DMS53 (cell line): ENCODE measurements at regions not wholly inside any gene's neighbourhood (a gene's known extent, or its start where the extent isn't known, plus 50 kb on each side); places are given as distances from the start of the nearest gene placed in this dataset.

ENCODE experiments used
- DNase-seq: peaks from one replicate; lab custom pipeline; 2025; lab: John Stamatoyannopoulos, UW

GRCh38 chr10:124227055-124227975 is 133.9 kb upstream of the CHST15 start:
- no peak for DNase-seq

DNA sequence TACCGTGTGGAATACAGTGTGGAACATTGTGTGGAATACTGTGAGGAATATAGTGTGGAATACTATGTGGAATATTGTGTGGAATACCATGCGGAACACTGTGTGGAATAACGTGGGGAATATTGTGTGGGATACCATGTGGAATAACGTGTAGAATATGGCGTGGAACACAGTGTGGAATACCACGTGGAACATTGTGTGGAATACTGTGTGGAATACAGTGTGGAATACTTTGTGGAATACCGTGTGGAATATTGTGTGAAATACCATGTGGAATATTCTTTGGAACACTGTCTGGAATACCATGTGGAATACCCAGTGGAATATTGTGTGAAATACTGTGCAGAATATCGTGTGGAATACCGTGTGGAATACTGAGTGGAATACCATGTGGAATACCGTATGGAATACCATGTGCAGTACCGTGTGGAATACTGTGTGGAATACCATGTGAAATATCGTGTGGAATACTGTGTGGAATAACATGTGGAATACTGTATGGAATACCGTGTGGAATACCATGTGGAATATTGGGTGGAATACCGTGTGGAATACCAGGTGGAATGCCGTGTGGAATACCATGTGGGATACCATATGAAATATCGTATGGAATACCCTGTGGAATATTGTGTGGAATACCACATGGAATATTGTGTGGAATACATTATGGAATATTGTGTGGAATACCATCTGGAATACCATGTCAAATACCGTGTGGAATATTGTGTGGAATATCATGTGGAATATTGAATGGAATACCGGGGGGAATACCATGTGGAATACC is 133.1 kb upstream of the CHST15 start:
- DNase-seq: no peak

GRCh38 chr10:124225467-124226270 is 132.3 kb upstream of the CHST15 start:
- DNase-seq: no peak

DNA sequence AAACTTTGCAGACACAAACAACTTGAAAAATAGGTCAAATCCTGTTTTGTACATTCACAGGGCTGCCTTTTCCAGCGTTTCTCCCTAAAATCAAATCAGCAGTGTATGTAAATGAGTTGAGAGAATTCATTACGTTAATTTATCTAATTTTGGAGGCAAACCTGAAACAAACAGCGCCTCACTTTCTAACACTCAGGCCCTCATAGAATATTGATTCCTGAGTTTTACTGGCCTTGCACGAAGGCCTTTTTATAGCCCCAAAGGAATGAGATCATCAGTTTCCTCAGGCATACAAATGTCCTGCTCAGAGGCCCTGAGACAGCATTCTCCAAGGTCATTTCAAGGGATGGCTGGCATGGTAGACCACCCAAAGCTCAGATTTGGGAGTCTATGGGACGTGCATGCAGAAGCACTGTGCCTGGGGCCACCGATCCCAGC is 131.7 kb upstream of the CHST15 start:
- DNase-seq: no peak

GRCh38 chr10:124224331-124225028 is 131.1 kb upstream of the CHST15 start:
- no peak for DNase-seq

DNA sequence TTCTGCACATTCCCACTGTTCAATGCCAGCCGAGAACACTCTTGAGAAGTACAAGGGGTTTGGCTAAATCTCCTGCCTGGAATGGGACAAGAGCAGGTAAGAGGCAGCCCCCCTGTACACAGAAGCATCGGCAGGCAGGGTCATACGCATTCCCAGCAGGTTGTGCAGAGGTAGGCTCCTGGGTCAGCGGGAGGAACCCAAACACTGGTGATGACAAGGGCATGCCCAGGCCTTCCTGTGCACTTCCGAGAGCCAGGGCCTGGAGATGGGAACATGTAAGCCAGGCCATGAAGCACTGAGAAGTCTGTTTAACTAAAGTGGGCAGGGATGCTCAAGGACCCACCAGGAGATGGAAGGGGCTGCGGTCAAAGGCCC is 130.3 kb upstream of the CHST15 start:
- DNase-seq: no peak

GRCh38 chr10:124222988-124223710 is 129.8 kb upstream of the CHST15 start:
- no peak for DNase-seq

GRCh38 chr10:124222318-124222987 is 129.1 kb upstream of the CHST15 start:
- DNase-seq: no peak

DNA sequence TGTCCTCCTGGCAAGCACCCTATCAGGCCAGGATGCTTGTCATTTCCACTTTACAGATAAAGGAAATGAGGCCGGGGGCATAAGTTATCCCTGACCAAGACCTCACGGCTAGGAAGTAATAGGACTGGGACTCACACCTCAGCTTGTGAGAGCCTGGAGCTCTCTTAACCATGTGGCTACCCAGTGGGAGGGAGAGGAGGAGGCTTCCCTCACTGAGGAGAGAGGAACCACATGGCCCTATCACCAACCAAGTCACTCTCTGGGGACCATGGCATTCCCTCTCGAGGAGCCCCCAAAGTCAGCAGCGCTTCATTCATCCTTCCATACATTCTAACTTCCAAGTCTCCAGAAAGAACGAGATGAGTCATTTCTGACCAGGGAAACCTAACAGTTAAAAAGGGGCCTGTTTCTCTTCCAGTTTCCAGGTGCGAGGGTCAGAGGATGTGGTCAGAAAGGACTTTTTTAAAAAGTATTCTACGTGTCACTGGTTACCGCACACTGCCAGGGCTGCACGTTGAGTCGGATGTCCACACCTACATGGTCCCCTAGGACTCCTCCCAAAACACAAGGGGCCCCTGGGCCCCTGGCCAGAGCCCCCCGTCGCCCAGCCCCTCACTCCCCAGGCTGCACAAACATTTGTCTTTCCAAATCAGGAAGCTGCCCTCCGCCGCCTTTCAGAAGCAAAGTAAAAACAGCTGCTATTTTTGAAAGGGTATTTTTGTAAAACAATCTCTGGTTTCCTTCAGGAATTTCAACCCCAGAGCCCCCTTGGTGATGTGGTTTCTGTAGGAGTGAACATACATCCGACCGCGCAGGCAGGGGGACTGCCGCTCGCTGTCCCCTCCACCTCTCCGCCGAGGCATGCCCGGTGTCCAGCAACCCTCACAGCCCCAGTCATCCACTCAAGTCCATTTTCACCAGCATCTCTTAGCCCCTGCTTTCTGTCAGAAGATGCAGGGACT is 128.2 kb upstream of the CHST15 start:
- no peak for DNase-seq

DNA sequence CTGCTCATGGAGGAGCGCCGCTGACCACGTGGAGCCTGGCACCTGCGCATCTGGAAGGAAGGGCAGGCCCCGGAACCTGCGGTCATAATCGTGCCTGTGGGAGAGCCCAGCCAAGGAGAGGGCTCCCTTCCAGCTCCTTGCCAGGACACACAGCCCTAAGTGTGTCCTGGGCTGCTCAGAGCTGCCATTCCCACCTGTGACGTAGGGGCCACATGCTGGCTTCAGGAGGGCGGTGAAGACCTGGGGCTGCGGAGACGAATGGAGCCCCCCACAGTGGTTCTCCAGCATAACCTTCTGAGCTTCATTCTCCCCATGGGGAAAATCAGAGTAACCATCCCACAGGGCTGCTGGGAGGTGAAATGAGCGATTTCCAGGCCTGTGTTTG is 127.6 kb upstream of the CHST15 start:
- DNase-seq: no peak

DNA sequence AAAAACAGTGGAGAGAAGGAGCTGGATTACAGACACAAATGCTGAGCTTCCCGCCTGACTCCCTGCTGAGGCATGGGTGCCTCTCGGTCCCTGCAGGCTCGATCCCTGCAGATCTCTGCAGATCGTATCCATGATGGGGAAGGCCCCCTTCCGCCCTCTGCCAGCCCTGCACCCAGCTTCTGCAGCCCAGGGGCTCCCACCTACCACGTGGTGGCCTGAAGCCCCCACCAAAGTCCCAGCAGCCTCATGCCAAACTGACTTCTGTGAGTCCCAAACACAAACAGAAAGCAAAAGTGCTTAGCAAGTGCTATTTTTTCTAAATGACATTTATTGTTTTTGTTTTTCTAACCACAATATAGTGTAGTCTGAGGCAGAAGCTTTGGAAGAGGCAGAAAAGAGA is 127.1 kb upstream of the CHST15 start:
- no peak for DNase-seq

DNA sequence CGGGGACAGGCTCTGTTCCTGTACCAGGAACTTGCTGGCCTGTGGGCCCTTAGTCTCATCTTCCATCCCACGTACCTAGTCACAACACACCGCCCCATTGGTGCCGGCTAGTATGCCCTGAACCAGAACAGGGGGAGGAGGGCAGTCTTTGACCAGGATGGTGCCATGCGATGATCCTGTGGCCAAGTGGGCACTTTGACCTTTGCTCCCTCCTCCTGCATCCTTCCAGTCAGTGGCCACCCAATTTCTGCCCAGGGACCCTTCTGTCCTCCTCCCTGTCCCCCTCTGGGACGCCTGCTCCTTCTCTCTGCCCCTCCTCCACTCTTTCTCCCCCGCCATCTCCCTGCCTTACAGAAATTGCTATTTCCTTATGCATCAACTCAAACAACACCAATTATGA is 126.3 kb upstream of the CHST15 start:
- DNase-seq: no peak

- no peak for DNase-seq
These were observed 125.7 kb upstream of the CHST15 start for GRCh38 chr10:124219062-124219461.

DNA sequence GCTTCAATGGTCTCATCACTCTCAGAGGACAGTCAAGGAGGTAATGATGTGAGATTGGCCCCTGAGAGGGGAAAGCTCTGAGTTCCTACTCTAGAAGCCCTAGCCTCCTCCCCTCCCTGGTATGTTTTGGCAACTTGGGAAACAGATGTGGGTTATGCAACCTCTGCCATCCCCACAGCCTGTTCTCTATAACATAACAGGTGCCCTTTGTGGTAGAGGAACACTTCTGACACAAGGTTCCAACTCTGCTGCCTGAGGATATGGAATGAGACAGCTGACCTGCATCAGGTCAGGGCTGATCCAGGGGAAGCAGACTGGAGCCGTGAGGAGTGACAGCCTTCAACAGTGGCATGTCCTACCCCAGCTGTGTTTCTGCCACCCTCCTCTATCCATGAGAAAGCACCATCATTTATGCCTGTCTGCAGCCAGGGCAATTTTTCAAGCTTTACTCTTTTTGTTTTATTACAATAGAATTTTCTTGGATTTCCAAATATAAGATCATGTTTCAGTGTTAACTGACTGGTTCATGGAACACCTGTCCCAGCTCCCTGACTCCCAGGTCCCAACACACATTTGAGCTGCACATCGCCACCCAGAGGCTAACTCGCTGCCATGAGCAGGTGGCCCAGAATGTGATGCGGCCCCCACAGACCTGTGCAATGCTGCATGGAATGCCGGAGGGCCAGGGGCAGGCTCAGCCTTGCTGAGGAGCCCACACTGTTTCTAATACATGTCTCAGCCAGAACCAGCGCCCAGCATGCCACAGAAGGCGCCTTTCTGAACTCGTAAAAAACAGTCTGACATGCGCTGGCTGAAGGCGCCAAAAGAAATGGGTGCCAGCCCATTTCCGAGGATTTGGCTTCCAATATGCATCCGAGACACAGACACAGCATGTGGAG is 124.8 kb upstream of the CHST15 start:
- DNase-seq: no peak

GRCh38 chr10:124217031-124217430 is 123.6 kb upstream of the CHST15 start:
- DNase-seq: no peak

GRCh38 chr10:124214610-124215375 is 121.4 kb upstream of the CHST15 start:
- no peak for DNase-seq

DNA sequence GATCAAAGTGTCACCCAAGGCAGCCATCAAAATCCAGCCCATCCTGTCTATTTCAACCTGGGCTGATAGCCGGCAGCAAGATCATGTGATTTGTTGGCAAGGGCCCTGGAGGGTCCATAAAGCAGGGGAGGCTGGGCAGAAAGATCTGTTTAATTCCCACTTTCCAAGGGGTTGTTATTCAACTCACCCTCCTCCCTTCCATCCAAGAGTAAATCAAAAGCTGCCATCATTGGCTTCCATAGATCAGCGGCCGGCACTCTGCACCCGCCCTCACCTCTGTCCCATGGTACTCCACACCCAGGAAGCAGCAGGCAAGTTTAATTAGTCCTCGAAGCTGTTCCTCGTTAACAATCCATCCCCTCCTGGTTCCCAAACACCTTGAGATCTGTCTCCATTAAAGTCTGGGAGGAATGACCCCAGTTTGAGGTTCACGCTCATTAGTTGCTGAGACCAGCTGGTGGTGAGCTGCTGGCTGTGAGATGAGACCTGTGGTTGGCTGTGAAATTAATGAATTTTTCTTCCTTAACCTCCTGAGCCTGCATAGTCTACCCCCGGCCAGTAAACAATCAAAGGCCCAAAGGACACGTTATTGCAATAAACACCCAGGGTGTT is 120.6 kb upstream of the CHST15 start:
- DNase-seq: no peak
